Stimulated activated naive B cell treated with anti-CD40 and anti-IgM and Interleukin-4, amounts not matched to agents 10 μg/mL and 1 μg/mL and 100 μg/mL, for 72 hours (primary cell): ENCODE measurements at regions not wholly inside any gene's neighbourhood (a gene's known extent, or its start where the extent isn't known, plus 50 kb on each side); places are given as distances from the start of the nearest gene placed in this dataset.
"Not testable (repeated sequence)": the region's sequence is repeated elsewhere in the genome, so short reads cannot be mapped to it uniquely, and the experiment has no call there.

Experiments
- ATAC-seq, 2 donors: fragments of 150-1000 bp; cut with Tn5 transposase; replicated peaks; 2 replicates each; pipeline ENCODE4 v1.10.0; 2021; ENCODE audit warnings: moderate library complexity in 1 of 2
- DNase-seq: peaks from one replicate; pipeline ENCODE4 v3.0.0; 2021
- H3K27ac Mint-ChIP-seq: one replicate; pipeline ENCODE4 v1.8.0; 2022; ENCODE audit warnings: mild to moderate bottlenecking, mixed read lengths
- H3K27me3 Mint-ChIP-seq, 2 donors: one replicate each; pipeline ENCODE4 v1.8.0; 2022; ENCODE audit warnings: mixed read lengths in 2 of 2
- H3K36me3 Mint-ChIP-seq, 2 donors: one replicate each; pipeline ENCODE4 v1.8.0; 2022; ENCODE audit warnings: mixed read lengths in 2 of 2, mild to moderate bottlenecking in 1 of 2
- H3K4me1 Mint-ChIP-seq, 2 donors: one replicate each; pipeline ENCODE4 v1.8.0; 2022; ENCODE audit warnings: mixed read lengths in 2 of 2, mild to moderate bottlenecking in 1 of 2
- H3K4me3 Mint-ChIP-seq, 2 donors: one replicate each; pipeline ENCODE4 v1.8.0; 2022; ENCODE audit warnings: mild to moderate bottlenecking in 2 of 2, mixed read lengths in 2 of 2, moderate library complexity in 1 of 2
- H3K9me3 Mint-ChIP-seq, 2 donors: one replicate each; pipeline ENCODE4 v1.8.0; 2022; ENCODE audit warnings: mixed read lengths in 2 of 2, mild to moderate bottlenecking in 1 of 2

DNA sequence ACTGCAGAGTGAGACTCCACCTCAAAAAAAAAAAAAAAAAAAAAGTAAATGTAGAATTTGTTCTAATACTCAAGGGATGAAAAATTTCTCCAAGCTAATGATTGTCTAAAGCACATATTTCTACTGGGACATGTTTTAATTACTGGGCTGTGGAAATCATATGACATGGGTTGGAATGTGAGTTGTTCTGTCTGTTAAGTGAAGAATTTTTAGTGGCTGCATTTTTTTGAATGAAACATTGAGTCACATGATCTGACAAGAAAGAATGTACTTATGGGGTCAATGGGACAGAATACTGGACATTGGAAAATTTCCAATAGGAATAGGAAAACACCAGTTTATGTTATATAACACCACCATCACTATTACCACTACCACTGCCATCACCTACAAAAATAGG is 123.8 kb upstream of the IVNS1ABP start:
- H3K4me3 Mint-ChIP-seq: no peak overlapping the region
- ATAC-seq (no peak), DNase-seq (no peak)
- no peaks in the 10 kb centered on the region for H3K9me3 Mint-ChIP-seq
- no peak overlapping the region for H3K27ac Mint-ChIP-seq
- no peaks in the 10 kb centered on the region for H3K36me3 Mint-ChIP-seq
- H3K27me3 Mint-ChIP-seq: no peaks in the 10 kb centered on the region
- H3K4me1 Mint-ChIP-seq: peaks cover 0 to 1% of the 10 kb centered on the region in 2 donors

GRCh38 chr1:185439727-185440415 is 122.8 kb upstream of the IVNS1ABP start:
- no peaks in the 10 kb centered on the region for H3K9me3 Mint-ChIP-seq
- H3K4me3 Mint-ChIP-seq: no peak overlapping the region
- DNase-seq (no peak), ATAC-seq (peak; percentile 77 to 87)
- no peak overlapping the region for H3K27ac Mint-ChIP-seq
- peaks cover 0 to 1% of the 10 kb centered on the region in 2 donors for H3K4me1 Mint-ChIP-seq
- H3K36me3 Mint-ChIP-seq: no peaks in the 10 kb centered on the region
- no peaks in the 10 kb centered on the region for H3K27me3 Mint-ChIP-seq

DNA sequence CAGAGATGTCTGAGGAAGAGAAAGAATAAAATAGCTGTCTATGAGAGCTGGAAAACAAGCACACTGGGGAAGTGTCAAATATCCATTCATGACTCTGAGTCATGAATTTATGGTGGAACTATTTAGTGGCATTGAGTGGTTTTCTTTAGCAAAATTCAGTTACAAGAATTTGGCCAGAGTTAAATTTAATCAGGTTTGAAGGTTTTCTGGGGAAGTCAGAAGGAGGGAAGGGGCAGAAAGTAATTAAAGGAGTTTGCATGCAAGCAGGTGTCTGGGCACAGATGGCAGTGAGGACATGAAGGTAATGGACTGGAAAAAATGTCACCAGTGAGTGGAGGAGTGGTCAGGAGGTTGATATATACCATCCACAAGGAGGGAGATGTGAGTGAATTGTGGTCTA is 121.9 kb upstream of the IVNS1ABP start:
- Mint-ChIP-seq H3K4me1 (peaks cover 0 to 1% of the 10 kb centered on the region in 2 donors), H3K9me3 (no peaks in the 10 kb centered on the region), H3K27ac (no peak overlapping the region), H3K4me3 (no peak overlapping the region), H3K27me3 (no peaks in the 10 kb centered on the region), H3K36me3 (no peaks in the 10 kb centered on the region)
- DNase-seq (no peak), ATAC-seq (peak; percentile 50 to 55)

- no peaks in the 10 kb centered on the region for H3K27me3 Mint-ChIP-seq
- no peak for DNase-seq
- H3K9me3 Mint-ChIP-seq: no peaks in the 10 kb centered on the region
- H3K4me1 Mint-ChIP-seq: no peaks in the 10 kb centered on the region
- no peak overlapping the region for H3K4me3 Mint-ChIP-seq
- no peak for ATAC-seq
- H3K27ac Mint-ChIP-seq: no peak overlapping the region
- no peaks in the 10 kb centered on the region for H3K36me3 Mint-ChIP-seq
Measured at GRCh38 chr1:185435696-185436379, 118.8 kb upstream of the IVNS1ABP start.

- Mint-ChIP-seq H3K36me3 (no peaks in the 10 kb centered on the region), H3K27ac (no peak overlapping the region), H3K9me3 (peaks cover 2 to 3% of the 10 kb centered on the region in 2 donors), H3K4me1 (no peaks in the 10 kb centered on the region), H3K27me3 (no peaks in the 10 kb centered on the region), H3K4me3 (no peak overlapping the region)
- ATAC-seq (no peak), DNase-seq (no peak)
Measured at GRCh38 chr1:185434721-185435120, 117.7 kb upstream of the IVNS1ABP start.

DNA sequence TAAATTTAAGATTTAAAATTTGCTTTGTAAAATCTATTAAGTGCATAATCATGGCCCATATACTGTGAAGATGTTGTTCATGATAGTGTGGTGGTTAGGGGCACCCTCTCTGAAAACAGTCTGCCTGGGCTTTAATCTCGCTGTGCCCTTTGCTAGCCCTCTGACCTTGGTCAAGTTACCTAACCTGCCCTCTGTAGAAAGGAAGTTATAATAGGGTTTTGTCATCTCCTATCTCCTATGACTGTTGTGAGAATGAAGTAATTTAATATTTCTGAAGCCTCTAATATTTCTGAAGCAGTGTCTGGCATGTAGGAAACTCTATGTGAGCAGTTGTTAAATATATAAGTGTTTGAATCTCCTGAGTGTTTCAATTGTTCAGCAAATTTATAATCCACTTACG is 116.6 kb upstream of the IVNS1ABP start:
- no peak overlapping the region for H3K4me3 Mint-ChIP-seq
- no peaks in the 10 kb centered on the region for H3K27me3 Mint-ChIP-seq
- H3K9me3 Mint-ChIP-seq: peaks cover 6 to 11% of the 10 kb centered on the region in 2 donors
- DNase-seq: no peak
- H3K27ac Mint-ChIP-seq: no peak overlapping the region
- no peak for ATAC-seq
- H3K36me3 Mint-ChIP-seq: no peaks in the 10 kb centered on the region
- no peaks in the 10 kb centered on the region for H3K4me1 Mint-ChIP-seq

DNA sequence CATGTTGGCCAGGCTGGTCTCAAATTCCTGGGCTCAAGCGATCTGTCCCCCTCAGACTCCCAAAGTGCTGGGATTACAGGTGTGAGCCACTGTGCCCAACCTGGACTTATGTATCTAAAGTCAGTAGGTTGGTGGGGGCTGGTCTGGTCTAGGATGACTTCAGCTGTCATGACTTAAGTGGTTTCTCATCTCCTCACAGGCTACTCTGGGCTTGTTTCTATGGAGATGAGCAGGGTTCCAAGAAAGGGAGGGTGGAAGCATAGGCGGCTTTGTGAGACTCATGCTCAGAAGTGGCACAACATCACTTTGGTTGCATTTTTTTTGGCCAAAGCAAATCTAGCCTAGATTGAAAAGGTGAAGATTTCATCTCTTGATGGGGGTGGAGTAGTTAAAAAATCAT is 115.9 kb upstream of the IVNS1ABP start:
- H3K9me3 Mint-ChIP-seq: peaks cover 6 to 11% of the 10 kb centered on the region in 2 donors
- H3K27me3 Mint-ChIP-seq: no peaks in the 10 kb centered on the region
- no peak overlapping the region for H3K4me3 Mint-ChIP-seq
- H3K4me1 Mint-ChIP-seq: no peaks in the 10 kb centered on the region
- DNase-seq (no peak), ATAC-seq (no peak)
- no peaks in the 10 kb centered on the region for H3K36me3 Mint-ChIP-seq
- H3K27ac Mint-ChIP-seq: no peak overlapping the region

DNA sequence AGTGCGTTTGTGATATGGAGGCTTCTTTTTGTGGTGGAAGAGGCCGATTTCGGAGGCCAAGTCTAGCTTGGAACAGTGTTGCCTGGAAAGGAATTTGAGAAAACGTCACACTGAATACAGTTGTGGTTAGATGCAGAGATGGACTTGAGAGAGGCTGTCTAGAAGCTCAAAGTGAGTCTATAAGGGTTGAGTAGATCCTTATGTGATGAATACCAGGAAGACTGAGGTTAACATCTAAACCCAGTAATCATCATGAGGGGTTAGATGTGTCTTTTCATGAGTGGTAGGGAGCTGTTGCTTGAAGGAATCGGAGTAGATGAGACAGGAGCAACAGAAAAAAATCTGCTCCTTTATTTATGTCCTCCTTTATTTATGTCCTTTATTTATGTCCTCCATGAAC is 114.6 kb upstream of the IVNS1ABP start:
- no peaks in the 10 kb centered on the region for H3K4me1 Mint-ChIP-seq
- H3K27me3 Mint-ChIP-seq: no peaks in the 10 kb centered on the region
- DNase-seq: no peak

GRCh38 chr1:185429668-185430067 is 112.6 kb upstream of the IVNS1ABP start:
- H3K4me3 Mint-ChIP-seq, DNase-seq, H3K4me1 Mint-ChIP-seq, H3K27ac Mint-ChIP-seq, H3K36me3 Mint-ChIP-seq, ATAC-seq, H3K27me3 Mint-ChIP-seq: not testable (repeated sequence)
- peaks cover 6 to 11% of the 10 kb centered on the region in 2 donors for H3K9me3 Mint-ChIP-seq

More for the DNA sequence above, 114.6 kb upstream of the IVNS1ABP start:
- H3K27ac Mint-ChIP-seq: no peak overlapping the region
- H3K9me3 Mint-ChIP-seq: peaks cover 6 to 11% of the 10 kb centered on the region in 2 donors
- no peak for ATAC-seq
- no peak overlapping the region for H3K4me3 Mint-ChIP-seq
- no peaks in the 10 kb centered on the region for H3K36me3 Mint-ChIP-seq

- H3K27ac Mint-ChIP-seq: no peak overlapping the region
- no peak for DNase-seq
- H3K4me3 Mint-ChIP-seq: no peak overlapping the region
- no peak for ATAC-seq
- no peaks in the 10 kb centered on the region for H3K4me1 Mint-ChIP-seq
- no peaks in the 10 kb centered on the region for H3K36me3 Mint-ChIP-seq
- peaks cover 0 to 8% of the 10 kb centered on the region in 2 donors for H3K27me3 Mint-ChIP-seq
- H3K9me3 Mint-ChIP-seq: peaks cover 6 to 11% of the 10 kb centered on the region in 2 donors
Measured at GRCh38 chr1:185427776-185428175, 110.7 kb upstream of the IVNS1ABP start.

DNA sequence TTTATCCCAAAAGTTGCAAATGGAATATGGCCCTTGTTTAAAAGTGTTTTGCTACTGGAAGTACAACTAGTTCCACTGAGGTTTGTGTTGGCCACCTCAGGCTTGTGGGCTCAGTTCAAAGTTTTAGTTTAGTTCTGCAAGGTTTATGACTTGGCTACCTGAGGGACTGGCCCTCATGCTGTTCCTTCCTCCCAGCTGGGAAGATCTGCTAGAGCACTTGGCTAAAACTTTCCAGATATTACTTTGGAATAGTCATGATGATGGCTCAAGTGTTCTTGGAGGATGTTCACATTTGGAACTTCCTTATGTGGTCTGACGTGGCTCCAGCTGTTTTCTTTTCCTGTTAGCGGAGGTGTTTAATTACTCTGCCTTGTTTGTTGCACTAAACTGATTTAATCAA is 110.2 kb upstream of the IVNS1ABP start:
- Mint-ChIP-seq H3K4me1 (no peaks in the 10 kb centered on the region), H3K27me3 (peaks cover 0 to 8% of the 10 kb centered on the region in 2 donors), H3K9me3 (peaks cover 6 to 11% of the 10 kb centered on the region in 2 donors), H3K36me3 (no peaks in the 10 kb centered on the region), H3K4me3 (no peak overlapping the region), H3K27ac (no peak overlapping the region)
- no peak for ATAC-seq
- no peak for DNase-seq

- Mint-ChIP-seq H3K9me3 (peaks cover 6 to 11% of the 10 kb centered on the region in 2 donors), H3K27me3 (peaks cover 0 to 8% of the 10 kb centered on the region in 2 donors), H3K27ac (no peak overlapping the region), H3K4me1 (no peaks in the 10 kb centered on the region), H3K36me3 (no peaks in the 10 kb centered on the region), H3K4me3 (no peak overlapping the region)
- DNase-seq (no peak), ATAC-seq (no peak)
Measured at GRCh38 chr1:185426848-185427247, 109.8 kb upstream of the IVNS1ABP start.

- peaks cover 6 to 11% of the 10 kb centered on the region in 2 donors for H3K9me3 Mint-ChIP-seq
- no peaks in the 10 kb centered on the region for H3K4me1 Mint-ChIP-seq
- no peak for DNase-seq
- H3K27me3 Mint-ChIP-seq: peaks cover 0 to 13% of the 10 kb centered on the region in 2 donors
- no peak overlapping the region for H3K4me3 Mint-ChIP-seq
- no peak overlapping the region for H3K27ac Mint-ChIP-seq
- no peak for ATAC-seq
- no peaks in the 10 kb centered on the region for H3K36me3 Mint-ChIP-seq
Measured at GRCh38 chr1:185425163-185425562, 108.1 kb upstream of the IVNS1ABP start.

DNA sequence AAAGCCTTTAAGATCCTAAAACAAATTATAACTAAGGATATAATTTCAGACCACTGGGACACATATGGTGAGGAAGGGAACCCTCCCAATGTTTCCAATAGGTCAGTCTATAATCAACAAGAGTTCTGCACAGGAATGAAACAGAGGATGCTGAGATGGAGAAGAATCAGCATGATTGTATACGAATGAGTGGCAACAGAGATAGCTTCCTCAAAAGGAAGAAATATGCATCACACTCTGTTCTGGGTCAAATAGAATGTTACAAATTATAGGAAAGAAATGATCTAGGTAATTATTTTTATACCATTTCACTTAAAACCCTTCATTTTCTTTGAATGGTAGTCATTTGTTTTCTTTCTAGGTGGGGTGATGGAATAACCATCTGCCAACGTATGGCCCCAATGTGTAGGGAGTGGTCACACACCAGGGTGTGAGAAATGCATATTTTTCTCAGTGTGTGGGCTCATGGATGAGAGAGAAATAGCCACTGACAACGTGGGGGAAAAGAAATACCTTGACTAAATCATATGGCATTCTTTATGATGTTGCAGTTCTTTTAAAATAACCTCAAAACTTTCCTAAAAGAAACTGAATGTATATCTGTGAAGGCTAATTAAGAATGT is 104.6 kb upstream of the IVNS1ABP start:
- H3K4me1 Mint-ChIP-seq: no peaks in the 10 kb centered on the region
- no peak for ATAC-seq
- no peaks in the 10 kb centered on the region for H3K9me3 Mint-ChIP-seq
- peaks cover 0 to 13% of the 10 kb centered on the region in 2 donors for H3K27me3 Mint-ChIP-seq
- no peak for DNase-seq
- H3K4me3 Mint-ChIP-seq: no peak overlapping the region
- H3K27ac Mint-ChIP-seq: no peak overlapping the region
- no peaks in the 10 kb centered on the region for H3K36me3 Mint-ChIP-seq

- Mint-ChIP-seq H3K4me1 (no peaks in the 10 kb centered on the region), H3K27ac (no peak overlapping the region)
Measured at GRCh38 chr1:185420588-185421081, 103.6 kb upstream of the IVNS1ABP start.

More at GRCh38 chr1:185420588-185421081, 103.6 kb upstream of the IVNS1ABP start:
- ATAC-seq: no peak
- Mint-ChIP-seq H3K9me3 (no peaks in the 10 kb centered on the region), H3K36me3 (no peaks in the 10 kb centered on the region), H3K27me3 (peaks cover 0 to 8% of the 10 kb centered on the region in 2 donors), H3K4me3 (no peak overlapping the region)
- DNase-seq: no peak
